GM23338 (cell line): ENCODE measurements at regions not wholly inside any gene's neighbourhood (a gene's known extent, or its start where the extent isn't known, plus 50 kb on each side); places are given as distances from the start of the nearest gene placed in this dataset.

ENCODE experiments used
- EZH2 ChIP-seq: fragments of 200-600 bp; sonication (generic); IDR thresholded peaks from one replicate; pipeline ENCODE4 v1.8.0; 2017; ENCODE audit warnings: antibody characterized with exemption, mild to moderate bottlenecking, low read depth; ENCODE audit not compliant: unreplicated experiment
- TF ChIP-seq, protein P1 (sequence below), 2 experiments: fragments of 200-600 bp in 1 of 2; sonication (generic) in 1 of 2; conservative IDR thresholded peaks; 2 replicates each; pipeline versions ENCODE4 v1.5.1 to v1.6.1; 2016 to 2017; ENCODE audit warnings: antibody characterized with exemption in 2 of 2, low read depth in 2 of 2, mild to moderate bottlenecking in 2 of 2, moderate library complexity in 1 of 2
- TF ChIP-seq, protein P2 (sequence below): IDR thresholded peaks from one replicate; pipeline ENCODE4 v1.6.1; 2018; ENCODE audit warnings: antibody characterized with exemption; ENCODE audit not compliant: unreplicated experiment

DNA sequence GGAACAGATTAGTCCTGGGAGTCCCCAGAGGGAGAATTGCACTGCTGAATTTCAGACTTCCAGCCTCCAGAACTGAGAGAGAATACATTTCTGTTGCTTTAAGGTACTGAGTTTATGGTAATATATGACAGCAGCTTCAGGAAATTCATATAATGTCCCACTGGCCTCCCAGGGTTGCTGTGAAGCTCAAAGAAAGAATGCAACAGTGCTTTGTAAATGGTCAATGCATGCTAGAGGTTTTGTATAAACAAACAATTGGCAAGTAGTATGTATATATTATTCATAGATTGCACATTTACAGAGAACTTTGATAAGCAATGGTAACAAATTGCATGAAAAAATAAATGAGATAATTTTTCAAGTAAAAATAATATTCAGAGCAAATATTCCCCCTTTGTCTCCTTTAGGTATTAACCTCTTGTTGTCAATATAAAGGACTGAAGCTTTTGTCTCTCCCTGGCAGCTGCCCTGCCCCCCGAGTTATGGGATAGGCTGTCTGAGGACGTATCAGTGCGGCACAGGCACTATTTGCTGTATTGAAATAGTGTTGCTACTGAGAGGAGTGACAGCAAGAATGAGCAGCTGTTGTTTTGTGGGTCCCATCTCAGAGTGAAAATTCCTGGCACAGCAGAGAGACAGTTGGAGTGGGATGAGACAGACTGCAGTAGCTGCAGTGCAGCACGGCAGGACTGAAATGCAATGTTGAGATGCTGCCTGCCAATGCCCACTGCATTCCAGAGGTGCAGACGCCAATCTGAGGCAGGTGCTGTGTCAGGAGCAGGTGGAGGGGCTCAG is 194.2 kb upstream of the GLRA1 start:
- TF ChIP-seq, protein P1, sequence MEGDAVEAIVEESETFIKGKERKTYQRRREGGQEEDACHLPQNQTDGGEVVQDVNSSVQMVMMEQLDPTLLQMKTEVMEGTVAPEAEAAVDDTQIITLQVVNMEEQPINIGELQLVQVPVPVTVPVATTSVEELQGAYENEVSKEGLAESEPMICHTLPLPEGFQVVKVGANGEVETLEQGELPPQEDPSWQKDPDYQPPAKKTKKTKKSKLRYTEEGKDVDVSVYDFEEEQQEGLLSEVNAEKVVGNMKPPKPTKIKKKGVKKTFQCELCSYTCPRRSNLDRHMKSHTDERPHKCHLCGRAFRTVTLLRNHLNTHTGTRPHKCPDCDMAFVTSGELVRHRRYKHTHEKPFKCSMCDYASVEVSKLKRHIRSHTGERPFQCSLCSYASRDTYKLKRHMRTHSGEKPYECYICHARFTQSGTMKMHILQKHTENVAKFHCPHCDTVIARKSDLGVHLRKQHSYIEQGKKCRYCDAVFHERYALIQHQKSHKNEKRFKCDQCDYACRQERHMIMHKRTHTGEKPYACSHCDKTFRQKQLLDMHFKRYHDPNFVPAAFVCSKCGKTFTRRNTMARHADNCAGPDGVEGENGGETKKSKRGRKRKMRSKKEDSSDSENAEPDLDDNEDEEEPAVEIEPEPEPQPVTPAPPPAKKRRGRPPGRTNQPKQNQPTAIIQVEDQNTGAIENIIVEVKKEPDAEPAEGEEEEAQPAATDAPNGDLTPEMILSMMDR (conservative IDR thresholded peaks at IDR 0.05; ENCODE audit: low read depth in 2 of 2) = no peak
- TF ChIP-seq, protein P2, sequence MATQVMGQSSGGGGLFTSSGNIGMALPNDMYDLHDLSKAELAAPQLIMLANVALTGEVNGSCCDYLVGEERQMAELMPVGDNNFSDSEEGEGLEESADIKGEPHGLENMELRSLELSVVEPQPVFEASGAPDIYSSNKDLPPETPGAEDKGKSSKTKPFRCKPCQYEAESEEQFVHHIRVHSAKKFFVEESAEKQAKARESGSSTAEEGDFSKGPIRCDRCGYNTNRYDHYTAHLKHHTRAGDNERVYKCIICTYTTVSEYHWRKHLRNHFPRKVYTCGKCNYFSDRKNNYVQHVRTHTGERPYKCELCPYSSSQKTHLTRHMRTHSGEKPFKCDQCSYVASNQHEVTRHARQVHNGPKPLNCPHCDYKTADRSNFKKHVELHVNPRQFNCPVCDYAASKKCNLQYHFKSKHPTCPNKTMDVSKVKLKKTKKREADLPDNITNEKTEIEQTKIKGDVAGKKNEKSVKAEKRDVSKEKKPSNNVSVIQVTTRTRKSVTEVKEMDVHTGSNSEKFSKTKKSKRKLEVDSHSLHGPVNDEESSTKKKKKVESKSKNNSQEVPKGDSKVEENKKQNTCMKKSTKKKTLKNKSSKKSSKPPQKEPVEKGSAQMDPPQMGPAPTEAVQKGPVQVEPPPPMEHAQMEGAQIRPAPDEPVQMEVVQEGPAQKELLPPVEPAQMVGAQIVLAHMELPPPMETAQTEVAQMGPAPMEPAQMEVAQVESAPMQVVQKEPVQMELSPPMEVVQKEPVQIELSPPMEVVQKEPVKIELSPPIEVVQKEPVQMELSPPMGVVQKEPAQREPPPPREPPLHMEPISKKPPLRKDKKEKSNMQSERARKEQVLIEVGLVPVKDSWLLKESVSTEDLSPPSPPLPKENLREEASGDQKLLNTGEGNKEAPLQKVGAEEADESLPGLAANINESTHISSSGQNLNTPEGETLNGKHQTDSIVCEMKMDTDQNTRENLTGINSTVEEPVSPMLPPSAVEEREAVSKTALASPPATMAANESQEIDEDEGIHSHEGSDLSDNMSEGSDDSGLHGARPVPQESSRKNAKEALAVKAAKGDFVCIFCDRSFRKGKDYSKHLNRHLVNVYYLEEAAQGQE = no peak
- TF ChIP-seq EZH2 = no peak
